Psoas muscle (tissue), 7 donors: ENCODE measurements at regions not wholly inside any gene's neighbourhood (a gene's known extent, or its start where the extent isn't known, plus 50 kb on each side); places are given as distances from the start of the nearest gene placed in this dataset.
A peak's percentile ranks its signal among the peaks of the same experiment; 100 is the strongest.

Experiments used
- ATAC-seq, 4 donors: fragments of 200-7000 bp; cut with Tn5 transposase; one replicate each; pipeline ENCODE4 v1.9.1; 2020; ENCODE audit warnings: moderate library complexity in 3 of 4, mild to moderate bottlenecking in 2 of 4
- DNase-seq, 2 donors: peaks; one replicate each; pipeline ENCODE4 v3.0.0-alpha.2; 2020
- H3K27ac ChIP-seq: fragments of 200-600 bp; one replicate; pipeline ENCODE4 v1.8.0; 2022
- H3K27me3 ChIP-seq, 3 donors: fragments of 200-600 bp in 1 of 3; one replicate each; pipeline versions ENCODE4 v1.6.1 to v1.8.0; 2013 to 2022; ENCODE audit warnings: low read length in 2 of 3, mild to moderate bottlenecking in 2 of 3, moderate library complexity in 1 of 3; ENCODE audit not compliant: insufficient read depth in 3 of 3
- H3K36me3 ChIP-seq, 2 donors: fragments of 200-600 bp in 1 of 2; one replicate each; pipeline versions ENCODE4 v1.6.1 to v1.8.0; 2013 to 2022; ENCODE audit warnings: low read depth in 1 of 2, mild to moderate bottlenecking in 1 of 2, moderate library complexity in 1 of 2; ENCODE audit not compliant: insufficient read depth in 1 of 2
- H3K4me1 ChIP-seq: fragments of 200-600 bp; one replicate; pipeline ENCODE4 v1.8.0; 2022
- H3K4me3 ChIP-seq: fragments of 200-600 bp; one replicate; pipeline ENCODE4 v1.8.0; 2022; ENCODE audit warnings: mild to moderate bottlenecking
- H3K9me3 ChIP-seq: fragments of 200-600 bp; one replicate; pipeline ENCODE4 v1.8.0; 2022
- WGBS, 3 donors: extraction: QIAGEN DNeasy Blood & Tissue Kit; methylation state at CpG; one replicate each; pipeline versions ENCODE4 v1.1.6 to v1.1.7; 2013; 5-methylcytosine and 5-hydroxymethylcytosine counted together
- intact Hi-C, 2 donors: fragments of 100-400 bp; cut with DNase I; formaldehyde crosslinking; loops; one replicate each; pipeline versions ENCODE4 v1.11.0 to v1.14.2; 2022
- TF ChIP-seq, protein P1 (sequence below): fragments of 200-600 bp; IDR thresholded peaks from one replicate; pipeline ENCODE4 v1.8.0; 2022; ENCODE audit warnings: antibody characterized with exemption
- donor health status: healthy with polysubstance abuse.
- donor health status: DM: no; HTN: no; CAD: no; lungs with moderate emphysema.
- donor health status: Bipolar disorder and iron deficiency.
- donor health status: healthy.
- donor health status: DM: yes; HTN: yes; CAD: no.
- donor health status: DM: no; HTN: no; CAD: no.
- donor health status: DM: yes; HTN: yes; CAD: no.

DNA sequence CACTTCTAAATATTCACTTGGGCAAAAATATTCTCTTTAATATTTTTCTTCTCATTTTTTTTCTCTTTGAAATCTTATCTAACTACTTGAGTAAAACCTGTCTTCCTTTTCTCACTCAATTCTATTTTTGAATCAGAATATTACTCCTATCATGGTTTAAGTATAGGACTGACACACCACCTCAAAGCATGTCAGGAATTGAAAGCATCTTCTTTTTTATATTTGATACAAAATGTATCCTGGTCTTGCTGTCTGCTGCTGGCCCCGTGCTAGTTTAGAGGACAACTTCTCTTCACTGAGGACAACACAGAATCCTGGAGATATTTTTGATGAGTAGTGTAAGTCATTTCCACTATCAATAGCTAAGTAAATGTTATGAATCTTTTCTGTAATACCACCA is 383.6 kb downstream of the GADD45G start:
- 20 to 50% (median 31%) methylated on average over 1 of the region's 1 CpG for WGBS, 3 donors
- ATAC-seq (peak in 3 of 4 donors; percentile 42 to 57 (median 48)), DNase-seq (no peak)
- Histone ChIP-seq H3K36me3 (no peaks in the 10 kb centered on the region), H3K27me3 (no peaks in the 10 kb centered on the region), H3K27ac (no peak overlapping the region), H3K9me3 (no peaks in the 10 kb centered on the region), H3K4me1 (peaks cover 8% of the 10 kb centered on the region), H3K4me3 (no peak overlapping the region)
- TF ChIP-seq, protein P1, sequence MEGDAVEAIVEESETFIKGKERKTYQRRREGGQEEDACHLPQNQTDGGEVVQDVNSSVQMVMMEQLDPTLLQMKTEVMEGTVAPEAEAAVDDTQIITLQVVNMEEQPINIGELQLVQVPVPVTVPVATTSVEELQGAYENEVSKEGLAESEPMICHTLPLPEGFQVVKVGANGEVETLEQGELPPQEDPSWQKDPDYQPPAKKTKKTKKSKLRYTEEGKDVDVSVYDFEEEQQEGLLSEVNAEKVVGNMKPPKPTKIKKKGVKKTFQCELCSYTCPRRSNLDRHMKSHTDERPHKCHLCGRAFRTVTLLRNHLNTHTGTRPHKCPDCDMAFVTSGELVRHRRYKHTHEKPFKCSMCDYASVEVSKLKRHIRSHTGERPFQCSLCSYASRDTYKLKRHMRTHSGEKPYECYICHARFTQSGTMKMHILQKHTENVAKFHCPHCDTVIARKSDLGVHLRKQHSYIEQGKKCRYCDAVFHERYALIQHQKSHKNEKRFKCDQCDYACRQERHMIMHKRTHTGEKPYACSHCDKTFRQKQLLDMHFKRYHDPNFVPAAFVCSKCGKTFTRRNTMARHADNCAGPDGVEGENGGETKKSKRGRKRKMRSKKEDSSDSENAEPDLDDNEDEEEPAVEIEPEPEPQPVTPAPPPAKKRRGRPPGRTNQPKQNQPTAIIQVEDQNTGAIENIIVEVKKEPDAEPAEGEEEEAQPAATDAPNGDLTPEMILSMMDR: no peak
- intact Hi-C loops: no loop called here

DNA sequence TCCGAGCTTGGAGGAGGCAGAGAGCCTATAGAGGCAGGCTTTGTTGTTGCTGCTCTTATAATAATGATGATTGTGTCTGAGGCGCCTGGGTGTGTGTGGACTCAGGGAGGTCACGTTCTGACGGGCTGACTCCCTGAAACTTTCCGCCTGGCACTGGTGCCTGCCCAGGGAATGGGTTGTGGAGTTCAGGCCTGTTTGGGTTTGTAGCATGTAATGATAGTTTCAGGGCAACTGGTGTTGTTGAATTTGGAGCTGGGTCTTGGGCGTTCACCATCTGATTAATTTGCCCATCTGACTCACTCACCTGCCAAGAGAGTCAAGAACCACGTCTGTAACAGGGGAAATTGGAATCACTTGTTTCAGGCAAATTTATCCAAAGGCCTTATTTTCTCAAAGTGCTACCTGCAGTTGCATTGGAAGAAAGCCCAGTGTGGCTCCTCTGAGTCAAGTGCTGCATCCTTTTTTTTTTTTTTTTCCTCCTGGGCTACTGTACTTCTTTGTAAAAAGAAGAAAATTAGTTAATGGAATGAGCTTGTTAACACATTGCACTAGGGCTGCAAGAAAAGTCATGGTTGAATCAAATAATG is 386.5 kb downstream of the GADD45G start:
- ATAC-seq: no peak
- Histone ChIP-seq H3K27ac (no peak overlapping the region), H3K9me3 (no peaks in the 10 kb centered on the region), H3K36me3 (no peaks in the 10 kb centered on the region), H3K27me3 (no peaks in the 10 kb centered on the region), H3K4me3 (no peak overlapping the region), H3K4me1 (peaks cover 18% of the 10 kb centered on the region)
- TF ChIP-seq, protein P1: no peak
- no peak for DNase-seq
- 88 to 93% (median 90%) methylated on average over 7 of the region's 7 CpGs for WGBS, 3 donors
- intact Hi-C loops: no loop called here

DNA sequence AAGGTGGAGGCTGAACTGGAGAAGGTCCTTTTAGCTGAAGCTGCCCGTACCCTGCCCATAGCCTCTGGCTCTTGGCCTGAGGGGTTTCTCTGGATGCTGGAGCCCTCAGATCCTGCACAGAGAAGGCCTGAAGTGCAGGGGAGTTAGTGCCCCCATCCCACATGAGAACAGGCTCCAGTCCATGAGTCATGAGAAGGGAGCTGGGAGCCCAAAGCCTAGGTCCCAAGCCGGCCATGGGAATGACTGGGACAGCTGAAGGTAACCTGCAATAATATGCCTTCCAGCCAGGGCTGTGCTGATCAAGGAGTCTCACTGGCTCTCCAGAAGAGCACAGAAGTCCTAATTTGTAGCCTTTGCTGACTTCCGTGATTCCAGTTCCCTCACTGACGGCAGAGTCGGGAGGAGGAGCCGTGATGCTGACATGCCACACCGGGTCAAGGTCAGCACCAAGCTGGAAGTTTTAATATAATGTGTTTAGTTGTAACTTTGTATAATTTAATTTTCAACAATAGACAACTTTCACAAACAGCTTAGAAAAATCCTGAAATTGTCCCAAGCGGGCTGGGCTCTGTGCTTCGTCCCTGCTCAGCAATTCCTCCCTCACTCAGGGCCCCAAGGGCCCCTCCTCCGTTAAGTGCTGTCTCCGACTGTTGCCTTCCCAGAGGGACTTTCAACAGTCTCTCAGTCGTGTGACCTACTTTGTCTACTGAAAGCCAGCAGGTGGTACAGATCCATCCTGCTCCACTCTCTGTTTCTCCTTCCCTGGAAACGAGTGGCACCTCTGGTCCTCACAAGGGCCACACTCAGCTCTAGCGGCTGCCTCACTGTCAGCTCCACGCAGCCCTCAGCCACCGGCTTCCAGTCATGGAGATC is 387.8 kb downstream of the GADD45G start:
- intact Hi-C loops: no loop called here
- DNase-seq (no peak), ATAC-seq (peak in 1 of 4 donors; percentile 18)
- H3K27ac ChIP-seq: no peak overlapping the region
- H3K36me3 ChIP-seq: no peaks in the 10 kb centered on the region
- 78 to 85% (median 81%) methylated on average over 16 of the region's 16 CpGs for WGBS, 3 donors
- H3K4me3 ChIP-seq: no peak overlapping the region
- TF ChIP-seq, protein P1: no peak
- H3K9me3 ChIP-seq: no peaks in the 10 kb centered on the region
- no peaks in the 10 kb centered on the region for H3K27me3 ChIP-seq
- peaks cover 18% of the 10 kb centered on the region for H3K4me1 ChIP-seq

DNA sequence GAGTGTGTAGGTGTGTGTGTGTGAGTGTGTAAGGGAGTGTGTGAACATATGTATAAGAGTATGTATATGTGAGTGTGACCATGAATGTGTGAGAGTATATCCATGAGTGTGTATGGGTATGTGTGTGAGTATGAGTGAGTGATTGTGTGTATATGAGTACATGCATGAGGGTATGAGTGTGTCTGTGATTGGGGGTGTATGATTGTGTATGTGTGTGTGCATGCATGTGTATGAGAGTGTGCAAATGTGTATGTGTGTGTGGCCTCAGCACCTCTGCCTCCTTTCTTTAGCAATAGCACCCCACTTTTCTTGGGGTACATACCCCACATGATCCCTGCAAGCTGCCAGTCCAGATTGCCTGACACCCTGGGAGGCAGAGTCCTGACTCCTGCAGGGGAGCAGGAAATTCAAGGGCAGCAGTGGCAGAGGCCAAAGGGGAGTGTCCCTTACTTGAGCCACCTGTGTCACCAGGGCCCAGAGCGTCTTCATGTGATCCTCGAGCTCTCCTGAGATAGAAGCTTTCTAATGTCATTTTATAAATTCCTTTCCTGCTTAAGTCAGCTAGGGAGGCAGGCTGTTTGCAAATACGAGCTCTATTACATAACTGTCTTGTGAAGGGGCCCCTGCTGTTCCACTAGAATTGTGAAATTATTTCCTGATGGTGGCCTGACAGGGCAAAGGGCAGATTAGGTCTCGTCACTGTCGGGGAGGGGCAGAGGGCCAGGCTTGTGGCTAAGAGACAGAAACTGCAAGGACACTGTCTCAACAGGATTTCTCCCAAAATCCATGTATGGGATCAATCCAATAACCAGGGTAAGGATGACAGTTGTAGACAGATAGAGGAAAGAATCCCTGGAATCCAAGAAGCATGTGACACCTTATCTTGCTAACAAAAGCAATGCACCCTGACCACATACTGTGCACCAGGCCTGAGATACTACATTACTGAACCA is 389.1 kb downstream of the GADD45G start:
- TF ChIP-seq, protein P1: no peak
- 15 to 23% (median 15%) methylated on average over 5 of the region's 5 CpGs for WGBS, 3 donors
- H3K4me1 ChIP-seq: peaks cover 10% of the 10 kb centered on the region
- peak overlapping the region; percentile 28 for H3K27ac ChIP-seq
- no peak overlapping the region for H3K4me3 ChIP-seq
- peak; percentile 19 to 68 (median 48) for ATAC-seq
- no peaks in the 10 kb centered on the region for H3K27me3 ChIP-seq
- intact Hi-C loops: no loop called here
- no peaks in the 10 kb centered on the region for H3K36me3 ChIP-seq
- peak; percentile 59 to 77 for DNase-seq
- no peaks in the 10 kb centered on the region for H3K9me3 ChIP-seq
